K562 (cell line): ENCODE measurements at regions not wholly inside any gene's neighbourhood (a gene's known extent, or its start where the extent isn't known, plus 50 kb on each side); places are given as distances from the start of the nearest gene placed in this dataset.
A peak's percentile ranks its signal among the peaks of the same experiment; 100 is the strongest.

ENCODE experiments used
- AFF4 ChIP-seq: sonication (generic); formaldehyde crosslinking; IDR thresholded peaks from 2 replicates; pipeline ENCODE4 v1.8.0; 2023; ENCODE audit warnings: mild to moderate bottlenecking, missing genetic modification reagents
- CCAR2 ChIP-seq: fragments of 200-400 bp; formaldehyde crosslinking; IDR thresholded peaks from 2 replicates; pipeline ENCODE4 v1.6.1; 2017; ENCODE audit warnings: mild to moderate bottlenecking, low read depth, low read length
- MAZ ChIP-seq, 2 experiments: fragments of 450-650 bp in 1 of 2; sonication (generic) in 1 of 2; formaldehyde crosslinking; IDR thresholded peaks in 1 of 2; conservative IDR thresholded peaks in 1 of 2; 2 replicates each; pipeline versions ENCODE4 v1.4.0 to v1.5.0; 2020; ENCODE audit warnings: mild to moderate bottlenecking in 1 of 2, missing genetic modification reagents in 1 of 2
- PHF8 ChIP-seq: fragments of 200-600 bp; sonication (generic); IDR thresholded peaks from 2 replicates; pipeline ENCODE4 v1.6.1; 2012; ENCODE audit warnings: mixed run types, mild to moderate bottlenecking, inconsistent platforms, low read length, moderate library complexity, borderline replicate concordance
- SAP30 ChIP-seq: fragments of 200-600 bp; sonication (generic); IDR thresholded peaks from 2 replicates; pipeline ENCODE4 v1.6.1; 2012; ENCODE audit warnings: borderline replicate concordance, low read depth, mild to moderate bottlenecking, moderate library complexity, low read length, control low read depth, inconsistent platforms; ENCODE audit not compliant: insufficient read depth, poor library complexity, severe bottlenecking
- SP1 ChIP-seq: sonication (generic); formaldehyde crosslinking; IDR thresholded peaks from 2 replicates; pipeline ENCODE4 v1.8.1; 2022; ENCODE audit warnings: mild to moderate bottlenecking, missing genetic modification reagents
- TEAD1 ChIP-seq, 2 experiments: fragments of 450-650 bp in 1 of 2; sonication (generic) in 1 of 2; formaldehyde crosslinking; IDR thresholded peaks; 2 replicates each; pipeline versions ENCODE4 v1.4.0 to v1.8.0; 2020 to 2022; ENCODE audit warnings: mild to moderate bottlenecking in 2 of 2, missing genetic modification reagents in 1 of 2
- ZNF146 ChIP-seq: IDR thresholded peaks from one replicate; pipeline ENCODE4 v1.6.1; 2018; ENCODE audit warnings: missing compliant biosample characterization; ENCODE audit not compliant: unreplicated experiment
- ZNF175 ChIP-seq: fragments of 200-800 bp; sonication (Bioruptor generic); IDR thresholded peaks from 2 replicates; pipeline ENCODE4 v1.6.1; 2016; ENCODE audit warnings: low read depth, mild to moderate bottlenecking, missing genetic modification characterization, missing compliant biosample characterization
- ZNF212 ChIP-seq: fragments of 450-650 bp; formaldehyde crosslinking; IDR thresholded peaks from 2 replicates; pipeline ENCODE4 v1.4.0; 2020; ENCODE audit warnings: mild to moderate bottlenecking
- ZNF511 ChIP-seq: sonication (generic); formaldehyde crosslinking; IDR thresholded peaks from 2 replicates; pipeline ENCODE4 v1.8.0; 2022; ENCODE audit warnings: mild to moderate bottlenecking, missing genetic modification reagents
- ZNF740 ChIP-seq, 3 experiments: fragments of 200-800 bp in 1 of 3; sonication (Bioruptor generic) in 1 of 3; sonication (generic) in 1 of 3; formaldehyde crosslinking in 1 of 3; IDR thresholded peaks; 2 replicates each; pipeline versions ENCODE4 v1.6.1 to v1.8.0; 2016 to 2022; ENCODE audit warnings: mild to moderate bottlenecking in 2 of 3, missing compliant biosample characterization in 2 of 3, missing genetic modification characterization in 2 of 3, missing genetic modification reagents in 1 of 3
- TF ChIP-seq, protein P1 (sequence below), 2 experiments: IDR thresholded peaks; 2 replicates each; pipeline ENCODE4 v1.6.1; 2012; ENCODE audit warnings: improper control_type of control experiment in 2 of 2, low read depth in 2 of 2, low read length in 2 of 2, borderline replicate concordance in 1 of 2
- TF ChIP-seq, protein P2 (sequence below), 2 experiments: fragments of 450-650 bp; conservative IDR thresholded peaks; 2 replicates each; pipeline ENCODE4 v1.6.1; 2017; ENCODE audit warnings: mild to moderate bottlenecking in 2 of 2, moderate library complexity in 2 of 2

DNA sequence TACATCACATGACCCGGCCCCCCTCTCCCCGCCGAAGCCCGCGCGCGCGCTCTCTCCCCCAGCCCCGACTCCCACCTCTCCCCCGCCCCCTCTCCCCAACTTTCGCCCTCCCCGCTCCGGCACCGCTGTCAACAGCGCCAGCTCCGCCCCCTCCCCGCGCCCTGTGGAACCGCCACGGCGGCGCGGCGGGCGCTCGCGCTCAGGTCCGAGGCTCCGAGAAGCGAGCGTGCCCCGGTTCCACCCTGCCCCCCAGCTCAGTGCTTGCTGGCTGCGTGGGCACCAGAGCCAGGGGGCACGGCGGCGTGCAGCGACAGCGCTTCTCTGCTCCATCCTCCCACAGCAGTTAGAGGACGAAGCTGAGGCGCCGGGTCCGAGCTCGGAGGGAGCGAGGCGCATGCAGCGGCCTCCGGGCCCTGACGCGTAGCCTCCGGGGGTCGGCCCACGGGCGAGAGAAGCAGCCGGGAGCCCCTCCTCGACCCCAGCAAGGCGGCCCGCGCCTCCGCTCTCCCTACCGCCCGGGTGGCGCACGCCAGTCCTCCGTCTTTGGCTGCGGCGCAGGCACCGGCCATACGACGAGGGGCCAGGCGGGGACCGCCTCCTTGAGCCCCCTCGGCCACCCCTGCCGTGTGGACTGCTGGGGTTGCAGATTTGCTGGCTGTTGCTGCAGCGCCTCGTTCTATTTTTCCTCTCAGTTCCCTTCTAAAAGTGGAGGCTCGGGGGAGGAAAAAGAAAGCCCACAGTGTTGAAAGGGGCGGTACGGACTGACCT is 109.5 kb downstream of the KCNRG start (continued):
- TF ChIP-seq ZNF740 (CRISPR knock-in tag; IDR thresholded peaks at IDR 0.05) (0 out of 2 replicates have a peak, but pooled peaks have one; percentile 56), ZNF740 (tag; IDR thresholded peaks at IDR 0.05) (no peak), AFF4 (CRISPR knock-in tag) (0 out of 2 replicates have a peak, but pooled peaks have one; percentile 76), MAZ (CRISPR knock-in tag; conservative IDR thresholded peaks at IDR 0.05 in 1 of 2, IDR thresholded peaks at IDR 0.05 in 1 of 2) (peak; percentile 11 to 85), ZNF212 (no peak), PHF8 (peak; percentile 48; the same call in 1 of the 2 replicates), ZNF146 (CRISPR knock-in tag) (no peak), ZNF175 (CRISPR knock-in tag) (0 out of 2 replicates have a peak, but pooled peaks have one; percentile 58), SAP30 (peak; percentile 61), TEAD1 (CRISPR knock-in tag; IDR thresholded peaks at IDR 0.05) (no peak), CCAR2 (no peak), ZNF511 (CRISPR knock-in tag) (0 out of 2 replicates have a peak, but pooled peaks have one; percentile 34), SP1 (CRISPR knock-in tag) (0 out of 2 replicates have a peak, but pooled peaks have one; percentile 70)
- TF ChIP-seq, protein P1, sequence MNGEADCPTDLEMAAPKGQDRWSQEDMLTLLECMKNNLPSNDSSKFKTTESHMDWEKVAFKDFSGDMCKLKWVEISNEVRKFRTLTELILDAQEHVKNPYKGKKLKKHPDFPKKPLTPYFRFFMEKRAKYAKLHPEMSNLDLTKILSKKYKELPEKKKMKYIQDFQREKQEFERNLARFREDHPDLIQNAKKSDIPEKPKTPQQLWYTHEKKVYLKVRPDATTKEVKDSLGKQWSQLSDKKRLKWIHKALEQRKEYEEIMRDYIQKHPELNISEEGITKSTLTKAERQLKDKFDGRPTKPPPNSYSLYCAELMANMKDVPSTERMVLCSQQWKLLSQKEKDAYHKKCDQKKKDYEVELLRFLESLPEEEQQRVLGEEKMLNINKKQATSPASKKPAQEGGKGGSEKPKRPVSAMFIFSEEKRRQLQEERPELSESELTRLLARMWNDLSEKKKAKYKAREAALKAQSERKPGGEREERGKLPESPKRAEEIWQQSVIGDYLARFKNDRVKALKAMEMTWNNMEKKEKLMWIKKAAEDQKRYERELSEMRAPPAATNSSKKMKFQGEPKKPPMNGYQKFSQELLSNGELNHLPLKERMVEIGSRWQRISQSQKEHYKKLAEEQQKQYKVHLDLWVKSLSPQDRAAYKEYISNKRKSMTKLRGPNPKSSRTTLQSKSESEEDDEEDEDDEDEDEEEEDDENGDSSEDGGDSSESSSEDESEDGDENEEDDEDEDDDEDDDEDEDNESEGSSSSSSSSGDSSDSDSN (IDR thresholded peaks at IDR 0.05; ENCODE audit: borderline replicate concordance in 1 of 2, low read depth in 2 of 2, low read length in 2 of 2): 0 out of 4 replicates have a peak, but pooled peaks of 1 of the 2 experiments have one; percentile 35
- TF ChIP-seq, protein P2, sequence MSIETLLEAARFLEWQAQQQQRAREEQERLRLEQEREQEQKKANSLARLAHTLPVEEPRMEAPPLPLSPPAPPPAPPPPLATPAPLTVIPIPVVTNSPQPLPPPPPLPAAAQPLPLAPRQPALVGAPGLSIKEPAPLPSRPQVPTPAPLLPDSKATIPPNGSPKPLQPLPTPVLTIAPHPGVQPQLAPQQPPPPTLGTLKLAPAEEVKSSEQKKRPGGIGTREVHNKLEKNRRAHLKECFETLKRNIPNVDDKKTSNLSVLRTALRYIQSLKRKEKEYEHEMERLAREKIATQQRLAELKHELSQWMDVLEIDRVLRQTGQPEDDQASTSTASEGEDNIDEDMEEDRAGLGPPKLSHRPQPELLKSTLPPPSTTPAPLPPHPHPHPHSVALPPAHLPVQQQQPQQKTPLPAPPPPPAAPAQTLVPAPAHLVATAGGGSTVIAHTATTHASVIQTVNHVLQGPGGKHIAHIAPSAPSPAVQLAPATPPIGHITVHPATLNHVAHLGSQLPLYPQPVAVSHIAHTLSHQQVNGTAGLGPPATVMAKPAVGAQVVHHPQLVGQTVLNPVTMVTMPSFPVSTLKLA (conservative IDR thresholded peaks at IDR 0.05): peak; percentile 45 to 60; a peak in 3 of 4 replicates
